MCF 10A (cell line): ENCODE measurements at regions not wholly inside any gene's neighbourhood (a gene's known extent, or its start where the extent isn't known, plus 50 kb on each side); places are given as distances from the start of the nearest gene placed in this dataset.

Experiments
- BruUV-seq: library from RNA; stranded (reverse); fragments of 400-500 nt; replicated peaks from 2 replicates; lab custom pipeline; 2021; lab: Mats Ljungman, UMichigan
- CTCF ChIA-PET: fragments of 300-600 bp; sonication (Branson Sonifier 250); formaldehyde crosslinking; extraction: SDS; loops from one replicate; lab custom pipeline; 2021; ENCODE audit warnings: antibody characterized with exemption, inconsistent platforms; lab: Yijun Ruan, JAX
- POLR2A ChIA-PET: fragments of 300-600, 350-650 bp; sonication (Branson Sonifier 250); formaldehyde crosslinking; extraction: SDS; loops from one replicate; lab custom pipeline; 2020; ENCODE audit warnings: antibody characterized with exemption, inconsistent platforms; lab: Yijun Ruan, JAX
- DNase-seq: peaks from one replicate; pipeline ENCODE4 v3.0.0-alpha.2; 2018; ENCODE audit not compliant: unreplicated experiment
- H3K27ac Mint-ChIP-seq: one replicate; pipeline ENCODE4 v1.8.0; 2022; ENCODE audit warnings: mild to moderate bottlenecking, low read depth, mixed read lengths; ENCODE audit not compliant: unreplicated experiment
- H3K27me3 Mint-ChIP-seq: one replicate; pipeline ENCODE4 v1.8.0; 2022; ENCODE audit warnings: mixed read lengths; ENCODE audit not compliant: insufficient read depth, unreplicated experiment
- H3K36me3 Mint-ChIP-seq: one replicate; pipeline ENCODE4 v1.8.0; 2022; ENCODE audit warnings: mild to moderate bottlenecking, moderate library complexity, mixed read lengths; ENCODE audit not compliant: insufficient read depth, unreplicated experiment
- H3K4me1 Mint-ChIP-seq: one replicate; pipeline ENCODE4 v1.8.0; 2022; ENCODE audit warnings: mixed read lengths; ENCODE audit not compliant: insufficient read depth, unreplicated experiment
- H3K4me3 Mint-ChIP-seq: one replicate; pipeline ENCODE4 v1.8.0; 2022; ENCODE audit warnings: mild to moderate bottlenecking, moderate library complexity, mixed read lengths; ENCODE audit not compliant: unreplicated experiment
- H3K9me3 Mint-ChIP-seq: one replicate; pipeline ENCODE4 v1.8.0; 2022; ENCODE audit warnings: mixed read lengths; ENCODE audit not compliant: unreplicated experiment
- intact Hi-C: fragments of 100-400 bp; cut with micrococcal nuclease; formaldehyde crosslinking; loops from 2 replicates; pipeline ENCODE4 v1.14.1; 2022
- TF ChIP-seq, protein P1 (sequence below): fragments of 200-600 bp; IDR thresholded peaks from one replicate; pipeline ENCODE4 v1.8.0; 2022; ENCODE audit warnings: antibody characterized with exemption, mild to moderate bottlenecking; ENCODE audit not compliant: unreplicated experiment

DNA sequence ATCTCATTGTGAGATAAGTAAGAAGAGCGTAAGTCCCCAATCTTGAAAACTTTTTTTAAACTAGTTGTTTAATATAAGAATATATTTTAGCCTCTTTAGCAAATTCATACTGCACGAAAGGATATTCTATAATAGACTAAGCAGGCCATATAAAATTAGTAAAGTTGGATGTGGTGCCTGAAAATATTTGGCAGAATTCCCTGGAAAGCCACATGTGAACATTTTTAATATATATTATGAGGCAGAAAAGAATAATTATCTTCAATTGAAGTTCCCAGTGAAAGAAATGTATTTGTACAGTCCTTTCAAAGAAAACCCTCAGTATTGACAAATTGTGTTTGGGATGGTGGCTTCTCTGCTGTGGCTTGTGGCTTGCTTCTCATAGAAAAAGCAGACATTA, 237.5 kb upstream of the JAG1 start:
- Mint-ChIP-seq H3K27me3 (no peaks in the 10 kb centered on the region), H3K27ac (no peak overlapping the region), H3K9me3 (no peaks in the 10 kb centered on the region), H3K36me3 (no peaks in the 10 kb centered on the region), H3K4me3 (no peak overlapping the region), H3K4me1 (no peaks in the 10 kb centered on the region)
- ChIA-PET POLR2A (no interaction called here), CTCF (no interaction called here)
- intact Hi-C loops, result no loop called here
- BruUV-seq, result no TSS peak
- no peak for DNase-seq
- TF ChIP-seq, protein P1, sequence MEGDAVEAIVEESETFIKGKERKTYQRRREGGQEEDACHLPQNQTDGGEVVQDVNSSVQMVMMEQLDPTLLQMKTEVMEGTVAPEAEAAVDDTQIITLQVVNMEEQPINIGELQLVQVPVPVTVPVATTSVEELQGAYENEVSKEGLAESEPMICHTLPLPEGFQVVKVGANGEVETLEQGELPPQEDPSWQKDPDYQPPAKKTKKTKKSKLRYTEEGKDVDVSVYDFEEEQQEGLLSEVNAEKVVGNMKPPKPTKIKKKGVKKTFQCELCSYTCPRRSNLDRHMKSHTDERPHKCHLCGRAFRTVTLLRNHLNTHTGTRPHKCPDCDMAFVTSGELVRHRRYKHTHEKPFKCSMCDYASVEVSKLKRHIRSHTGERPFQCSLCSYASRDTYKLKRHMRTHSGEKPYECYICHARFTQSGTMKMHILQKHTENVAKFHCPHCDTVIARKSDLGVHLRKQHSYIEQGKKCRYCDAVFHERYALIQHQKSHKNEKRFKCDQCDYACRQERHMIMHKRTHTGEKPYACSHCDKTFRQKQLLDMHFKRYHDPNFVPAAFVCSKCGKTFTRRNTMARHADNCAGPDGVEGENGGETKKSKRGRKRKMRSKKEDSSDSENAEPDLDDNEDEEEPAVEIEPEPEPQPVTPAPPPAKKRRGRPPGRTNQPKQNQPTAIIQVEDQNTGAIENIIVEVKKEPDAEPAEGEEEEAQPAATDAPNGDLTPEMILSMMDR, result no peak

DNA sequence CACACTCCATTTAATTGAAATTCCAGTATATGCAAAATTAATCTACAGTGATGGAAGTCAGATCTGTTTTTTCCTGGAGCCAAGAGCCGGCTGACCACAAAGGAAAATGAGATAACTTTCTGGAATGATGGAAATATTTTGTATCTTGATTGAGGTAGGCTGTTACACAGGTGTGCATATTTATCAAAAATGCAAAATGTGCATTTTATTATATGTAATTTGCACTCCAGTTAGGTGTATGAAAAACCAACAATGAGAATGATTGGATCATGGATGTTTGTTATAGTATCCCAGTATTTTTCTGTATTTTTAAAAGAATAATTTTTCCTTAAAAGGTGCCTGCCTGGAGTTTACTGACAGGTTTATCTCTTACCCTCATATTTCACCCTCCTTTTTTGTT, 242.0 kb upstream of the JAG1 start:
- Mint-ChIP-seq H3K4me1 (peaks cover 22% of the 10 kb centered on the region), H3K36me3 (no peaks in the 10 kb centered on the region), H3K27me3 (no peaks in the 10 kb centered on the region), H3K27ac (no peak overlapping the region), H3K4me3 (no peak overlapping the region), H3K9me3 (peaks cover 8% of the 10 kb centered on the region)
- intact Hi-C loops, result no loop called here
- POLR2A ChIA-PET, result interaction anchor here (0.6 to 1.0 kb wide), 2 partner anchors 68 to 86 kb away, joined by 3 read pairs; no protein-coding TSS in a partner anchor
- TF ChIP-seq, protein P1, result no peak
- CTCF ChIA-PET, result no interaction called here
- no TSS peak for BruUV-seq
- DNase-seq, result no peak

DNA sequence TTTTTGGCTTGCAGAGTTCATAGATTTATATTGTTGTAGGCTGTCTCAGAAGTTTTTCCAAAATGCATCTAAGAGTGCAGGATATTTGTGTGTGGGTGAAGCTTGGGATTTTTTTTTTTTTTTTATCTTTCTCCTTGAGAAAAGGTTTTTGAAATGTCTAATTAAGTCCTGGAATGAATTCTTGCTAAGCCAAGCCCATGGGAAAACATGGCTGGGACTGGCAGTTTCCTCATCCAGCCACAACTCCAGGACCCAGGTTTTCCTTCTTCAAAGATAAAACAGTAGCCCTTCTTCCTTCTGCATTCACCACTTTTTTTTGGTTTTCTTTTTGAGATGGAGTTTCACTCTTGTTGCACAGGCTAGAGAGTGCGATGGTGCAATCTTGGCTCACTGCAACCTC, 242.5 kb upstream of the JAG1 start:
- no peak for DNase-seq
- ChIA-PET CTCF (interaction anchor here (0.6 to 0.7 kb wide), 2 partner anchors 42 to 352 kb away, joined by 3 read pairs; no protein-coding TSS in a partner anchor), POLR2A (interaction anchor here (0.6 to 1.0 kb wide), 2 partner anchors 68 to 85 kb away, joined by 3 read pairs; no protein-coding TSS in a partner anchor)
- Mint-ChIP-seq H3K4me1 (peaks cover 22% of the 10 kb centered on the region), H3K27me3 (no peaks in the 10 kb centered on the region), H3K27ac (no peak overlapping the region), H3K36me3 (no peaks in the 10 kb centered on the region), H3K4me3 (no peak overlapping the region), H3K9me3 (peaks cover 8% of the 10 kb centered on the region)
- intact Hi-C loops, result no loop called here
- TF ChIP-seq, protein P1, result no peak
- BruUV-seq, result no TSS peak

DNA sequence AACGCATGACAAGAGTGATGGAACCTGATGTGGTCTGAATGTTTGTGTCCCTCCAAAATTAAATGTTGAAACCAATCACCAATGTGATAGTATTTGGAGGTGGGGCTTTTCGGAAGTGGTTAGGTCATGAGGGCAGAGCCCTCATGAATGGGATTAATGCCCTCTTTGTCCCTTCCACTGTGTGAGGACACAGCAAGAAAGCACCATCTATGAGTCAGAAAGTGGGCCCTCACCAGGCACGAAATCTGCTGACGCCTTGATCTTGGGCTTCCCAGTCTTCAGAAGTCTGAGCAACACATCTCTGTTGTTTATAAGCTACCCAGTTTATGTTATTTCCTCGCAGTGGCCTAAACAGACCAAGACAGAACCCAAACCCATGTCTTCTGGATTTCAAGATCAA, 244.0 kb upstream of the JAG1 start:
- no TSS peak for BruUV-seq

More for the DNA sequence above, 244.0 kb upstream of the JAG1 start:
- no peak for DNase-seq
- Mint-ChIP-seq H3K27me3 (no peaks in the 10 kb centered on the region), H3K36me3 (no peaks in the 10 kb centered on the region), H3K4me1 (peaks cover 26% of the 10 kb centered on the region), H3K9me3 (peaks cover 8% of the 10 kb centered on the region), H3K27ac (no peak overlapping the region), H3K4me3 (no peak overlapping the region)
- ChIA-PET POLR2A (interaction anchor here (1.2 to 1.5 kb wide), 2 partner anchors 84 to 243 kb away, joined by 4 to 5 read pairs; partner anchors contain the start of gene JAG1), CTCF (interaction anchor here (0.6 to 0.7 kb wide), 3 partner anchors 90 to 247 kb away, joined by 3 to 4 read pairs (median 3); no protein-coding TSS in a partner anchor)
- TF ChIP-seq, protein P1, result no peak
- intact Hi-C loops, result no loop called here
